Activated T-helper 17 cell treated with anti-CD3 and anti-CD28 coated beads, Interleukin-2, amount 50 U/mL, for 72 hours (primary cell): ENCODE measurements at regions not wholly inside any gene's neighbourhood (a gene's known extent, or its start where the extent isn't known, plus 50 kb on each side); places are given as distances from the start of the nearest gene placed in this dataset.
"Not testable (repeated sequence)": the region's sequence is repeated elsewhere in the genome, so short reads cannot be mapped to it uniquely, and the experiment has no call there.

Experiments
- ATAC-seq: fragments of 150-1000 bp; cut with Tn5 transposase; replicated peaks from 2 replicates; pipeline ENCODE4 v1.10.0; 2021; ENCODE audit warnings: mild to moderate bottlenecking, moderate library complexity
- H3K27ac Mint-ChIP-seq: one replicate; pipeline ENCODE4 v1.8.0; 2022; ENCODE audit warnings: mixed read lengths
- H3K27me3 Mint-ChIP-seq: one replicate; pipeline ENCODE4 v1.8.0; 2022; ENCODE audit warnings: mixed read lengths
- H3K36me3 Mint-ChIP-seq: one replicate; pipeline ENCODE4 v1.8.0; 2022; ENCODE audit warnings: low read depth, mild to moderate bottlenecking, mixed read lengths
- H3K4me1 Mint-ChIP-seq: one replicate; pipeline ENCODE4 v1.8.0; 2022; ENCODE audit warnings: mixed read lengths
- H3K4me3 Mint-ChIP-seq: one replicate; pipeline ENCODE4 v1.8.0; 2022; ENCODE audit warnings: mild to moderate bottlenecking, mixed read lengths
- H3K9me3 Mint-ChIP-seq: one replicate; pipeline ENCODE4 v1.8.0; 2022; ENCODE audit warnings: mixed read lengths

DNA sequence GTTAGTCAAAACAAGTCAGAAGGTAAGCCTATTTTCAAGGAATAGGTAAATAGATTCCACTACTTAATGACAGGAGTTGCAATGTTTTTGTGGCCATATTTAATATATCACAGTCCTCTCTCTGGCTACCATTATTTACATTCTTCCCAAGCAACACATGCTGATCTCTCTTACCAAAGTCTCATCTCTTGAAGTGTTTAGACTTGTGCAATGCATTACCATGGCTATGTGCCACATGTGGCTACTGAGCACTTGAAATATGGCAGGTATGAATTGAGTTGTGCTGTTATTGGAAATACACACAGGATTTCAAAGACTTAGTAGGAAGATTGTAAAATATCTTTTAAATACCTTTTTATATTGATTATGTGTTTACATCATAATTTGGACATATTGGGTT, 262.4 kb upstream of the PDE3A start:
- Mint-ChIP-seq H3K4me3 (no peak overlapping the region), H3K27ac (no peak overlapping the region), H3K27me3 (no peaks in the 10 kb centered on the region), H3K9me3 (no peaks in the 10 kb centered on the region), H3K4me1 (no peaks in the 10 kb centered on the region), H3K36me3 (no peaks in the 10 kb centered on the region)
- ATAC-seq: no peak

DNA sequence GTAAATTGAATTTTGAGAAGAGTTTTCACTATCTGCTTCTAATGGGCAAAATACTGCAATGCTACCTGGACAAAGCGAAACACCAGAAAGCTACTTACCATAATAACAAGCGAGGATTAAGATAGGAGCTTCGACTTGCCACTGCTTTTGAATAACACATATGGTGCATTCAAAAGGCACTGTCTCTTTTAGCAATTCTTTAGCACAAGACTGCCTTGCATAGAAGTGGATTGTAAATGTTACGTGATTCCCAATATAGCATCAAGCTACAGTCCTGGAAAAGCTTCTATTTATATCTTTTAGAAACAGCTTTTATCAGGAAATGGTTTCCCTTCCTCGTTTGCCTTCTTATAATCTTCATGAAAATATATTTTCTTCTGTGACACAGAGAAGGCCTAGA, 258.7 kb upstream of the PDE3A start:
- Mint-ChIP-seq H3K27me3 (no peaks in the 10 kb centered on the region), H3K36me3 (no peaks in the 10 kb centered on the region), H3K4me3 (no peak overlapping the region), H3K4me1 (no peaks in the 10 kb centered on the region), H3K27ac (no peak overlapping the region), H3K9me3 (no peaks in the 10 kb centered on the region)
- no peak for ATAC-seq

DNA sequence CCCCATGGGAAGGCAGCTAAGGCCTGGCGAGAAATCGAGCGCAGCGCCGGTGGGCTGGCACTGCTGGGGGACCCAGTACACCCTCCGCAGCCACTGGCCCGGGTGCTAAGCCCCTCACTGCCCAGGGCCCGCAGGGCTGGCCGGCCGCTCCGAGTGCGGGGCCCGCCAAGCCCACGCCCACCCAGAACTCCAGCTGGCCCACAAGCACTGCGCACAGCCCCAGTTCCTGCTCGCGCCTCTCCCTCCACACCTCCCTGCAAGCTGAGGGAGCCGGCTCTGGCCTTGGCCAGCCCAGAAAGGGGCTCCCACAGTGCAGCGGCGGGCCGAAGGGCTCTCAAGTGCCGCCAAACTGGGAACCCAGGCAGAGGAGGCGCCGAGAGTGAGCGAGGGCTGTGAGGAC, 253.0 kb upstream of the PDE3A start:
- not testable (repeated sequence) for H3K27me3 Mint-ChIP-seq, H3K9me3 Mint-ChIP-seq, H3K4me3 Mint-ChIP-seq, ATAC-seq, H3K4me1 Mint-ChIP-seq, H3K36me3 Mint-ChIP-seq, H3K27ac Mint-ChIP-seq

DNA sequence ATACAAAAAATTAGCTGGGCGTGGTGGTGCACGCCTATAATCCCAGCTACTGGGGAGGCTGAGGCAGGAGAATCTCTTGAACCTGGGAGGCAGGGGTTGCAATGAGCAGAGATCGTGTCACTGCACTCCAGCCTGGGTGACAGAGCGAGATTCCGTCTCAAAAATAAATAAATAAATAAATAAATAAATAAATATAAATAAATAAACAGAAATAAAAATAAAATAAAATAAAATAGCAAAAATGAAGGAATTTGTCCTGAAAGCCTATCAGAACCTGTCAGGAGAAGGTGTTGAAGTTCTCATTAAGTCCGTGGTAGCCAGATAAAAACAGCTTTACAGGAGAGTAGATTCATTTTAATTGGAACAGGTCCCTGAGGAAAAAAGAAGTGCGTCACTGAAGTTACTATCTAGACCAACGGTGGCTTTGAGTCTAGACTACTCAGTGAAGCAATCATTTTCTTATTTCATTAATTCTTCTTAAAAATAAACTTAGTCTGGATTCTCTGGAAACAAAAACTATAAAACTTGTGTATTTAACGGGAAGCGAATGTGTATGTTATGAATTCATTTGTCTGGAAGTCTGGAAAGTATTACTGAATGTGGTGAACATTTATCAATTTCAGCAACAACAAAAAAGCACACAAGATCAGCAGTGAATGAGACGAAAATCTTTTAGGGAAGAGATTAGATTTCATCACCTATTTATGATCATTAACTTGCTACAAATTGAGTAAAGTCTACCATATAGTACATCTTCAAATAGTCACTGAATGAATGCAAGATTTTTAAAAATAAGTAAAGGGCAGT, 248.5 kb upstream of the PDE3A start:
- no peak overlapping the region for H3K4me3 Mint-ChIP-seq
- no peak overlapping the region for H3K27ac Mint-ChIP-seq
- no peaks in the 10 kb centered on the region for H3K9me3 Mint-ChIP-seq
- no peaks in the 10 kb centered on the region for H3K4me1 Mint-ChIP-seq
- H3K36me3 Mint-ChIP-seq: no peaks in the 10 kb centered on the region
- no peak for ATAC-seq
- H3K27me3 Mint-ChIP-seq: peaks cover 8% of the 10 kb centered on the region

DNA sequence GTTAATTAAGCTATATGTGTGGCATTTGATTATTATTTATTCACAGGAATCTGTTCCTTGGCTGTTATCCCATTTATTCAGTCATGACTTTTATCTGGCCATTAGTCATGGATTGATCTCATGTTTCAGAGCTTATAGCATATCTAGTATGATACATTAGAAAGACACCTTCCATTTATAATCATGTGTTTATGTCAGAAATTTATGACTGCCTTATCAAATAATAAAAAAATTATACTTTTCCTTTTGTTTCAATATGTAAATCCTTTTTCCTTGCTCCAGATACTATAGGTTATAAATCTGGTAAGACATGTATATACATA, 248.0 kb upstream of the PDE3A start:
- Mint-ChIP-seq H3K4me1 (no peaks in the 10 kb centered on the region), H3K27me3 (peaks cover 8% of the 10 kb centered on the region), H3K27ac (no peak overlapping the region), H3K4me3 (no peak overlapping the region), H3K36me3 (no peaks in the 10 kb centered on the region), H3K9me3 (no peaks in the 10 kb centered on the region)
- ATAC-seq: no peak

DNA sequence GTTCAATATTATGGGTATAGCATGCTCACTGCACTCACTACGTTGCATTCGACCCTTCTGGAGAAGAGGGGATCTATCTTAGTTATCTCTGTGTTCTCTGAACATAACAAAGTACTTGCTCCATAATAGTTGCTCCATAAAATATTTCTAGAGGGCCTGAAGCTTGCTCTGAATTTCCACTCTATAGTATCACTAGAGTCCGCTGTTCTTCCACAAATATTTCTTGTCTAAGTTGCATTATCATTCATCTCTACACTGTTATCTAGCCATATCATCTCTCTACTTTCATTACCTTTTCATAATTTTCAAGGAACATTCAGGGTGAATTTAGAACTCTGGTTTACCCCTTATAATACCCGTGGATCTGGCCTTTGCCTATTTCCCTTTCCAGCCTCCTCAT, 246.1 kb upstream of the PDE3A start:
- Mint-ChIP-seq H3K4me3 (no peak overlapping the region), H3K27ac (no peak overlapping the region), H3K36me3 (no peaks in the 10 kb centered on the region), H3K4me1 (no peaks in the 10 kb centered on the region), H3K9me3 (no peaks in the 10 kb centered on the region), H3K27me3 (peaks cover 8% of the 10 kb centered on the region)
- ATAC-seq: no peak

DNA sequence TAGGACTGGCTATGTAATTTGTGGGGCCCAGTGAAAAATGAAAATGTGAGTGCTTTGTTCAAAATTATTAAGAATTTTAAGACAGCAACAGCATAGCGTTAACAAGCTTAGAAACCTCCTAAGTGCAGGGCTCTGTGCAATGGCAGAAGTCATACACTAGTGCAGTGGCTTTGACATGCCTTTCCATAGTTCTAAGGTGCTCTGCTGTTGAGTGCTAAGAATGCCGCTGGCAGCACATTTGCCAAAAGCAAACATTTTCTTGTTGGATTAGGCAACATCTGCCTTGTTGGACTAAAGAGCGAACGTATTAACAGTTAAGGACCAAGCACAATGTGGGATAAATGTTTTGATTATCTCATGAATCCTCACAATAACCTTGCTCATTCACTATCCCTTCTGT, 244.9 kb upstream of the PDE3A start:
- H3K36me3 Mint-ChIP-seq: no peaks in the 10 kb centered on the region
- no peak for ATAC-seq
- peaks cover 8% of the 10 kb centered on the region for H3K27me3 Mint-ChIP-seq
- no peak overlapping the region for H3K4me3 Mint-ChIP-seq
- H3K27ac Mint-ChIP-seq: no peak overlapping the region
- H3K4me1 Mint-ChIP-seq: no peaks in the 10 kb centered on the region
- H3K9me3 Mint-ChIP-seq: no peaks in the 10 kb centered on the region

DNA sequence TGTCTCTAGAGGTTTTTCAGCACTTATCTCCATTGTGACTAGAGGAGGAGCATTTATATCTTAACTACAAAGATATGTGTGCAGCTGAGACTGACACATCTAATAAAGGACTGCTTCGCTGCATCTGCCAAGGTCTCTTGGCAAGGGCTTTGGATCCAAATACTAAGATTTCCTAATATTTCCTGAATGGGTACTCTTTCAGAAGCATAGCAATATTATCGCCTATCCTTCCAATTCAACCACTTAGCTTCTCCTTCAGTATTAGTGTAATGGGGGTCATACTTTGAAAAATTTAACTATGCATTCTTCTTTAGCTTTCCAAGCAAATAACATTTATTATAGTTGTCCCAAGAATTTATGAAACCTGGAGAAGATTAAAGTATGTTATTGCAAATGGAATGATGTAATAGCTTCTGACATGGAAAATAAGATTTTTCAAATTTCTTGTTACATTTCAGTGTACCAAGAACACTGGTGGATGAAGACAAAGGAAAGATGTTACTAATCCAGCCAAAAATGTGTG, 243.0 kb upstream of the PDE3A start:
- Mint-ChIP-seq H3K27ac (no peak overlapping the region), H3K9me3 (no peaks in the 10 kb centered on the region), H3K27me3 (peaks cover 8% of the 10 kb centered on the region), H3K4me1 (no peaks in the 10 kb centered on the region), H3K4me3 (no peak overlapping the region), H3K36me3 (no peaks in the 10 kb centered on the region)
- ATAC-seq: no peak

DNA sequence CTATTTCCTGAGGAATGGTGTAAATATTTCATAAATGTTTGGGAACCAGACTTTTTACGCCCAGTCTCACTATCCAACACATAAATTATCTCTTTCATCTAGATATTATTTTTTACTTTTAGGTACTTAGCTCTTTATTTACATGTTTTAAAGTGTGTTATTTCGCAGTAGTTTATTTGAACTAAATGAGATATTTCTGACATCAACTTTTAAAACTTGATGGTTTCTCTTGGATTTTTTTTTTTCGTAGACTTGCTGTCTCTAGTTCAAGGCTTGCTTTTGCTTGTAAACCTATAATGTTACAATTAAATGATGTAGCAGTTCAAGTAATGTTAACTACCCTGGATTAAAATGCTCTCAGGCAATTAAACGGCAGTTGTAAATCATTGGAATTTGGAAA, 241.7 kb upstream of the PDE3A start:
- H3K27me3 Mint-ChIP-seq: peaks cover 8% of the 10 kb centered on the region
- no peaks in the 10 kb centered on the region for H3K9me3 Mint-ChIP-seq
- ATAC-seq: no peak
- H3K4me1 Mint-ChIP-seq: no peaks in the 10 kb centered on the region
- no peaks in the 10 kb centered on the region for H3K36me3 Mint-ChIP-seq
- H3K4me3 Mint-ChIP-seq: no peak overlapping the region
- H3K27ac Mint-ChIP-seq: no peak overlapping the region

DNA sequence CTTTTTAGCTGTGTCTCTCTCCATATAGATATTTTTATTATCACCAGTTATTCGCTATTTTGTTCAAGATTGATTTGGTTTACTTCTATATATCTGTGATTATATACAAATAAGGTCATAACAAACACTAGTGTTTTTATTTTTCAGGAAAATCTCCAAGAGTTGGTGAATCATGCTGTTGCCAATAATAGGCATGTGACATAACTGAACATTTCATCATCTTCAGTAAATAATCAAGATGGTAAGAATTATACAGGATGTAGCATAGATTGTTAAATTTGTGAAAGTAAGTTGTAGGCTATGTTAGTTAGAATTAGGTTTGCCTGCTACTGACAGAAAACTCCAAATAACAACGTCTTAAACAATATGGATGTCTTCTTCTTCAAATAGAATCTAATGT, 240.9 kb upstream of the PDE3A start:
- no peak overlapping the region for H3K27ac Mint-ChIP-seq
- no peak overlapping the region for H3K4me3 Mint-ChIP-seq
- H3K27me3 Mint-ChIP-seq: peaks cover 8% of the 10 kb centered on the region

DNA sequence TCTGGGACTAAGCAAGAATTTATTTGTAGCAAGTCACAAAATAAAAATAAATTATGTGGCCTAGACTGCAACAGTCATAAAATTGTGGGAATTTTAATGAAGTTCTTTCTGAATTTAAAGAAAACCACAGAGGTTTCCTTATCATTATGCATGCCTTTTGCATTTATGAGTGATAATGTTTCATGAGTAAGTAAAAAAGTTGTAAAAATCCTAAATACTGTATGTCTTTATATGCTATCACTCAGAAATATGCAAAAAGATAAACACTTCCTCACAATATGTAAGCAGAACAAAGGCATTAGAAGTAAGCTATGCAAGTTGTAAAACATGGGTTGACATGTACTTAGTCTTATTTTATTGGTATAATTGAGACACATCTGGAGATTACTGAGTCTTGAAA, 239.4 kb upstream of the PDE3A start:
- Mint-ChIP-seq H3K27ac (no peak overlapping the region), H3K4me3 (no peak overlapping the region), H3K9me3 (no peaks in the 10 kb centered on the region), H3K4me1 (no peaks in the 10 kb centered on the region), H3K36me3 (no peaks in the 10 kb centered on the region), H3K27me3 (peaks cover 3% of the 10 kb centered on the region)
- no peak for ATAC-seq

More for the DNA sequence above, 240.9 kb upstream of the PDE3A start:
- Mint-ChIP-seq H3K36me3 (no peaks in the 10 kb centered on the region), H3K4me1 (no peaks in the 10 kb centered on the region), H3K9me3 (no peaks in the 10 kb centered on the region)
- no peak for ATAC-seq

DNA sequence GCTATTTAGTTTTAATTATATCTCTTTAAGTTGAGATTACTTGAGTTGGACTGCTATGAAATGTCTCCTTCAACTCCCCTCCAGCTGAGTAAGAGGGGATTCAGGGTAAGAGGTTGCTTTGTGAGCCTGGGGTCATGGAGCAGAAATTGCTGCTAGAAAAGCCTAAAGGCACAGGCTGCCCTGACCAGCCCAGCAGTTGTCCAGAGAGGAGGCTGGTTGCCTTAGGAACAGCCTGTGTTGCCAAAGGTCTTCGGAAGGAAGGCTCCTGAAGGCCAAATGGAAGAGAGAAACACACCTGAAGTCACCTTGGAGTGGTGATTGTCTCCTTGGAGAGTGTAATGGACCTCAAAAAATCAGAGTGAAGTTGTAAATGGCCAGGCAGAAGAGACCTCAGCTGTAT, 235.5 kb upstream of the PDE3A start:
- no peak overlapping the region for H3K27ac Mint-ChIP-seq
- ATAC-seq: no peak
- H3K4me1 Mint-ChIP-seq: no peaks in the 10 kb centered on the region
- H3K4me3 Mint-ChIP-seq: no peak overlapping the region
- peaks cover 4% of the 10 kb centered on the region for H3K9me3 Mint-ChIP-seq
- no peaks in the 10 kb centered on the region for H3K36me3 Mint-ChIP-seq
- peaks cover 4% of the 10 kb centered on the region for H3K27me3 Mint-ChIP-seq

DNA sequence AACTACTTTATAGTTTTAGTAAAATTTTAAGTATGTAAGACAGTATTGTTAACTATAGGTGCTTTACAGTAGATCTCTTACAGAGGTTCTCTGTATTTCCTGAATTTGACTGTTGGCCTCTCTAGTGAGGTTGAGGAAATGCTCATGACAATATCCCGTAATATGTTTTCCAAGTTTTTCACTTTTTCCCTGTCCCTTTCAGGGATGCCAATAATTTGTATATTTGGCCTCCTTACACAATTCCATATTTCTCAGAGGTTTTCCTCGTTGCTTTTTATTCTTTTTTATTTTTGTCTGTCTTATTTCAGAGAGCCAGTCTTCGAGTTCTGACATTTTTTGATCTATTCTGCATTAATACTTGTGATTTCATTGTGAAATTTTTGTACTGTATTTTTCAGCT, 233.7 kb upstream of the PDE3A start:
- H3K27me3 Mint-ChIP-seq: peaks cover 4% of the 10 kb centered on the region
- H3K27ac Mint-ChIP-seq: no peak overlapping the region
- no peak overlapping the region for H3K4me3 Mint-ChIP-seq
- no peaks in the 10 kb centered on the region for H3K36me3 Mint-ChIP-seq
- peaks cover 4% of the 10 kb centered on the region for H3K9me3 Mint-ChIP-seq
- no peak for ATAC-seq
- H3K4me1 Mint-ChIP-seq: no peaks in the 10 kb centered on the region

DNA sequence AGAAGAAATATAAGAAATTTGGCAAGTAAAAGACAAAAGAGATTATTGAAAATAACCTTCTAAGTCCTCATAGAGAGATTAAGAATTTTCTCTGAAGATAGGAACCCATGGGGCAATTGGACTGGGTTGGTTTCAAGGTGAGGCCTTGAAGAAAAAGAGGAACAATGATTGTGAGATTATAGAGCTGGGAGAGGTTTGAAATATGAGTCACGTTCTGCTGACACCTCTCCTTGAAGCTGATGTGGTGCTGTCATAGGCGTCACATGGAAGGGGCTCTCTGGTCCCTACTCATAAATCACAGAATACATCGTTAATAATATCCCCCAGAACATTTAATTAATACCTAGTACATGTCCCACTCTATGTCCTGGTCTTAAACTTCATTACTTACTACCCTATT, 227.6 kb upstream of the PDE3A start:
- Mint-ChIP-seq H3K4me3 (no peak overlapping the region), H3K9me3 (peaks cover 4% of the 10 kb centered on the region), H3K27me3 (peaks cover 7% of the 10 kb centered on the region), H3K4me1 (no peaks in the 10 kb centered on the region), H3K36me3 (no peaks in the 10 kb centered on the region), H3K27ac (no peak overlapping the region)
- no peak for ATAC-seq

DNA sequence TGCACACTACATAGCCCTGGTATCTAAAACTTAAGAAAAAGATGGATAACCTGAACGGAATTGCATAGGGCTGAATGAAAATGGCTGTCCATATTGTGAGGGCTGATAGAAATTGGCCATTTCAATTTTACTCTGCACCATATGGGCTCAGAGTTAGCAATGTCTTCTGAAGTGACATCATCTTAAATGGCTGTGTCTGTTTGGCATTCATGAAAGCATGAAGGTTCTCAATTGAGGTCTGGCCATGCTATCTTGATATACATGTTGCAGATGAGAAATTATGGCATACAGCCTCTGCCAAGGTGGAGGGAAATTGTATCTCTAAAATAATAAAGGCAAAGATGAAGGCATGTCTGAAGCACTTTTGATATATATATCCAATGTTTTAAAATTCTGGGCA, 226.0 kb upstream of the PDE3A start:
- Mint-ChIP-seq H3K4me1 (no peaks in the 10 kb centered on the region), H3K27me3 (peaks cover 3% of the 10 kb centered on the region), H3K4me3 (no peak overlapping the region), H3K36me3 (no peaks in the 10 kb centered on the region), H3K27ac (no peak overlapping the region), H3K9me3 (no peaks in the 10 kb centered on the region)
- no peak for ATAC-seq

DNA sequence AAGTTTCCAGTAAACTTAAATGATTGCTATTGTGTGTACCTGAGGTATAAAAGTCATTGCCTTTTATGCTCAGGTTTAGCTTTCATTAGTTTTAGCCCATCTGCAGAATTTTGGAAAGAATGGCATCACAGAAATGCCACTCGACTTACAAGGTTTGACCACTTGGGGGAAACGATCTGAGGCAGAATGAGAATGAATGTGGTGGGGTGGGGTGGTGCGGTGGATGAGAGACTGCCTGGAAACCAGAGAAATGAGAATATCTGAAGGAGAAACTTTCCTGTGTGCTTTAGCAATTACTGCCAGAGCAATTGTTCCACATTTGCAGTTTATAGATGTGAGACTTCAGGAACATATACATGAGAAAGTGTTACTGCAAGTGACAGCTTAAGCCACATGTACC, 225.4 kb upstream of the PDE3A start:
- Mint-ChIP-seq H3K4me3 (no peak overlapping the region), H3K4me1 (no peaks in the 10 kb centered on the region), H3K27me3 (peaks cover 3% of the 10 kb centered on the region), H3K27ac (no peak overlapping the region), H3K9me3 (no peaks in the 10 kb centered on the region), H3K36me3 (no peaks in the 10 kb centered on the region)
- ATAC-seq: no peak
